ENCODE measurements at regions not wholly inside any gene's neighbourhood (a gene's known extent, or its start where the extent isn't known, plus 50 kb on each side); places are given as distances from the start of the nearest gene placed in this dataset.
A peak's percentile ranks its signal among the peaks of the same experiment; 100 is the strongest.
"Not testable (repeated sequence)": the region's sequence is repeated elsewhere in the genome, so short reads cannot be mapped to it uniquely, and the experiment has no call there.

- peak; percentile 62 for FAIRE-seq
Measured at GRCh38 chr12:75754141-75754540, 242.7 kb upstream of the KRR1 start.

GRCh38 chr12:75751769-75752471, 240.5 kb upstream of the KRR1 start:
- peak; percentile 98 for FAIRE-seq

DNA sequence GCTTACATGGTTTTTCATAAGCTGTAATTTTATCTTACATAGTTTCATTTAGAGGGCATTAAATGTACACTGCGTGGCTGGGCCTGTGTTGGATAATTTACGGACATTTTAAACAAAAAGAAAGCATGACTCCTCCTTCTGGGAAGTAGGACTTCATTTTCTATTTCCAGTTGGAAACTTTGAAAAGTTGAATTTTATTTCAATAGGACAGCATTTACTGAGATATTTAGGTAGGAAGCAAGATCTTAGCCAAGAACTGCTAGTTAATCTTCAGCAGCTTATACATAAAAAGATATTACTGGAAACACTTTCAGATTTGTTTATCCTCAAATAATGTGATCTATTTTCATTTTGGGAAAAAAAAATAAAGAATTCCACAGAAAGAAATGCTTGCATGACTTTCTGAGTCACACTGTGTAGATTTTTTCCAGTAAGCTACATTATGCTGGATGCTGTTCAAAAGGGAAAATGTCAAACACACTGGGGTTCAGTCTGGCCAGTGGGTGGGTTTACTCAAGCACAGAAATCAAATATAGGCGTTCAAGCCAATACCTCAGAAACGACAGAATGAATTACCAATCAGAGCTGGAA, 239.4 kb upstream of the KRR1 start:
- peak; percentile 100 for FAIRE-seq

GRCh38 chr12:75748990-75749389, 237.6 kb upstream of the KRR1 start:
- not testable (repeated sequence) for FAIRE-seq

GRCh38 chr12:75748136-75748535, 236.7 kb upstream of the KRR1 start:
- FAIRE-seq = no peak

DNA sequence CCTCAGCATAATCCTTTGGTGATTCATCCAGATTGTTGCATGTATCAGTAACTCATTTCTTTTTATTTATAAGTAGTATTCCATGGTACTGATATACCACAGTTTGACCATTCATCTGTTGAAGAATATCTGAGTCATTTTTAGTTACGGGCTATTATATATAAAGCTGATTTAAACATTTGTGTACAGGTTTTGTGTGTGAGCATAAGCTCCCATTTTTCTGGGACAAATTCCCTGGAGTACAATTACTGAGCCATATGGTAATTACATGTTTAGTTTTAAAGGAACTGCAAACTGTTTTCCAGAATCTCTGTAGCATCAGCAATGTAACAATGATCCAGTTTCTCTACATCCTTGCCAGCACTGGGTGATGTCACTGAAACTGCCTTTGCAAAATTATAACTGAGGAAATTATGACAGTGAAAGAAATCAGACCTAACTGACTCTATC, 236.2 kb upstream of the KRR1 start:
- FAIRE-seq = peak; percentile 97

- no peak for FAIRE-seq
Measured at GRCh38 chr12:75746621-75747020, 235.2 kb upstream of the KRR1 start.

GRCh38 chr12:75744607-75745256, 233.3 kb upstream of the KRR1 start:
- peak; percentile 90 for FAIRE-seq

DNA sequence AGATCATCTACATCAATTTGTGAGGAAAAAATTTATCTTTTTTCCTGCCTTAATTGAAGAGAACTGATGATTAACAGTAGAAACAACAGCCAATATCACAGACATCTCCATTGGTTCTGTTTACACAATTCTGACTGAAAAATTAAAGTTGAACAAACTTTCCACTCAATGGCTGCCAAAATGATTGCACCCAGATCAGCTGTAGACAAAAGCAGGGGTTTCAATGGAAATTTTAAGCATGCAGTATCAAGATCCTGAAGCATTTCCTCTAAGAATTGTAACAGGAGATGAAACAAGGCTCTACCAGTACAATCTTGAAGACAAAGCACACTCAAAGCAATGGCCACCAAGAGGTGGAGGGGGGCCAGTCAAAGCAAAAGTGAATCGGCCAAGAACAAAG, 231.6 kb upstream of the KRR1 start:
- no peak for FAIRE-seq

DNA sequence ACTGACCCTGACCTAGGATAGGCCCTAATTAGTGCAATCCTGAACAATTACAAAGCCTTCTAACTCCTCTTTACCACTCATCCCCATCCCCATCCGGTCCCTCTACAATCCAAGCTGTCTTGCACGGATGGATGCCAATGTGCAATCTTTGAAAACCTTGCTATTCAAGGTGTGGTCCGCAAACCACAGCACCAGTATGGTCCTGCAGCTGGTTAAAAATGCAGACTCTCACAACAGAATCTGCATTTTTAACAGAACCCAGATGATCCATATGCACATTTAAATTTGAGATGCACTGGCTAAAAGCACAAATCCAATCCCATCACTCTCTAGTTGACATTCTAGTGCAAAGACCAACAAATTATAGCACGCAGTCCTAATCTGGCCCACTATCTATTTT, 230.6 kb upstream of the KRR1 start:
- FAIRE-seq = no peak

GRCh38 chr12:75739912-75740311, 228.5 kb upstream of the KRR1 start:
- no peak for FAIRE-seq

DNA sequence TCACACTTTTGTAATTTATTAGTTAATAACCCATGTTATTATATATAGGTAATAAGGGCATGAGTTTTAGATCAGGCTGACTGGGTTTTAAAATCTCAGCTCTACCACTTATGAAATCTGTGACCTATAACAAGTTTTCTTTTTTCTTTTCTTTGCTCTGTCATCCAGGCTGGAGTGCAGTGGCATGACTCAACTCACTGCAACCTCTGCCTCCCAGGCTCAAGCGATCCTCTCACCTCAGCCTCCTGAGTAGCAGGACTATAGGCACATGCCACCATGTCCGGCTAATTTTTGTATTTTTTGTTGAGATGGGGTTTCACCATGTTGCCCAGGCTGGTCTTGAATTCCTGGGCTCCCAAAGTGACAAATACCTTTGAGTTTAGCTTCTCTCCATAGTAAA, 227.7 kb upstream of the KRR1 start:
- not testable (repeated sequence) for FAIRE-seq

GRCh38 chr12:75738486-75738885, 227.1 kb upstream of the KRR1 start:
- FAIRE-seq = no peak

DNA sequence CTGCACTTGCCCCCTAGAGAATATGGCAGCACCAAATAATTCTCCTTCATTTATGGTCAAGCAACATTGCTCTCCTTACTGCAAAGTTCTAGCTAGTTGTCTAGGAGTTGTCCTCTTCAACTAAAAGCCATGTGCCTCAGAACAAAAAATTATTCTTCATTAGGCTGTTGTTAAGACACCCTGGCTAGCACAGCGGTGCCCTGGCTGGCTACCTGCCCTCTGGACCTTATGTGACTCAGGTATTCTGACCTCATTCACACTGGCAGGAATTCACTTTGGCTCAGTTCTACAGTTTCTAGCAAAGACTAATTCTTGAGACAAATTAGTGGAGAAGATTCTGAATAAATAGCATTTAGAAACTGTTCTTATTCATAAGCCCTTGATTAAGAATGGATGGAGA, 224.4 kb upstream of the KRR1 start:
- FAIRE-seq = no peak

GRCh38 chr12:75728826-75729225, 217.4 kb upstream of the KRR1 start:
- no peak for FAIRE-seq

GRCh38 chr12:75727577-75727976, 216.2 kb upstream of the KRR1 start:
- peak; percentile 6 for FAIRE-seq

- no peak for FAIRE-seq
Measured at GRCh38 chr12:75725521-75726111, 214.2 kb upstream of the KRR1 start.

- peak; percentile 99 for FAIRE-seq
Measured at GRCh38 chr12:75724928-75725312, 213.5 kb upstream of the KRR1 start.

- peak; percentile 89 for FAIRE-seq
Measured at GRCh38 chr12:75724307-75724927, 213.0 kb upstream of the KRR1 start.

DNA sequence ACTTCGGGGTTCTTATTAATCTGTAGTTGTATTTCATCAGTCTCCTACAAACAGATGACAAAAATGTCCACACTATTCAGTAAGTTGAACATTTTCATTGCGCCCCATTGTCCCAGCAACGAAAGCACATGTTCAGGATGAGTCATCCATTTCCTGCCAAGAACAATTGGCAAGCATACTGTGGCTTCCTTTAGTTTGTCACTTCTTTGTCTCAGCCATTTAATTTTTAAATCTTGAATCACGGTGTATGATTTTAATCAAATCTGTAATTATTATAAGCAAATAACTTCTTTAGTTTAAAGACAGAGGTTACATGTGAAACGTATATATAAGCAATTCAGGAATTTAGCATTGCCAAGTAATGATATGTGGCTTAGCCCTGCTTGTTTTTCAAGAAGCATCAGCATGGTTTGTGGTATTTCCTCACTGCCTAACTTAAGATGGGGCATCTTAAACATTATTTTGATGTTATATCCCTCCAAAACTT, 211.3 kb upstream of the KRR1 start:
- FAIRE-seq = no peak

DNA sequence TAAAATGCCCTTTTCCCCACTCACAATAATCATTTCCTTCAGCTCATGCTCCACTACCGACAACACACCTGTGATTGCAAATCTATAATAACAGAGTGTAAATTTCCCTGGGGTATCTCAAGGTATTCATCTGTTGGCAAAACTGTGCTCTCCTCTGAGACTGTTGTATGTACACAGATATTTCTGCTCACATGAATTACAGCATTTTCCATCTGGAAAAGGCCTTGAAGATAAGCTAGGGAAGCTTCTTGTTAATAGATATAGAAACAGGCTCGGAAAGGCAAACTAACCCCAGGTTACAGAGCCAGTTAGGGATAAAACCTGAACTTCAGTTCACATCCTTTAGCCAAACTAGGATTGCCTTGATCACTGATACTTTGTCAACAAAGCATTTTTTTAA, 210.4 kb upstream of the KRR1 start:
- FAIRE-seq = no peak

DNA sequence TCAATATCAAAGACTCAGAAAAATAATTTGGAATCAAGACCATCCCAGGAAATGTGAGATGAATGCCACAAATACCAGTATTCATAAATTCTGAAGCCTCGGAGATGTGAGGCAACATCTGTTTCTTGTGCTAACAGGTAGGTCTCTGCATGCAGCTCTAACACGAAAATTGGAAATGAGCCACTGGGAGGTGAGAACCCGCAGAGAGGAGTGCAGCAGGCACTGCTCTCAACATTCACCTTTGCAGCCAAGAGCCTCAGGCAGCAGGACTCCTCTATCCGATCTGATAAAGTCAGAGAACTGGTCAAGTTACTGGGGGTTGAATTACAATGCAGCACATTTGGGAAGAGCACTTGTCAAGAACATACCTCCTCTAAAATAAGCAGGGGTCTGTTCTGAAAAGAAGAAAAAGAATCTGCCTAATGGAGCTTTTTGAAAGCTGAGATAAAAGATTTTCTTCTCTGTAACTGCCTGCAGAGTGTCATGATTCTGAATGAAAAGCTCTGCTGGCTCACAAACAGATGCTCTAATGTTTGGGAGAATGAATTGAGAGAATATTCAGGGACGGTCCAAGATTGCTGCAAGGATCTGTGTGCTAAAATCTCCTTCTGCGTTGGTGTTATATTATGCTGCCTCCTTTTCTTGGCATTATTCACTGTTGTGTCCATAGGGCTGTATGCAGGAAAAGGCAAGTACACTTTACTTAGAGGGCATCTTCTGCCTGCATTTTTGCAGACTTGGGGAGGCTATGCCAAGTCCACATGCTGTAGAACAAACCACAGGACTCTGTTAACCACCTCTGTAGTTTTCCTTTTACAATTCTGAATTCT, 209.6 kb upstream of the KRR1 start:
- FAIRE-seq = peak; percentile 99

All from A204.1 (cell line).